HEK293 (cell line): ENCODE measurements at regions not wholly inside any gene's neighbourhood (a gene's known extent, or its start where the extent isn't known, plus 50 kb on each side); places are given as distances from the start of the nearest gene placed in this dataset.

Source experiments
- CTCF ChIA-PET: fragments of 350-600 bp; formaldehyde crosslinking; extraction: SDS; loops from one replicate; lab custom pipeline; 2021; ENCODE audit warnings: antibody characterized with exemption; lab: Yijun Ruan, JAX
- POLR2A ChIA-PET: fragments of 300-600 bp; formaldehyde crosslinking; extraction: SDS; loops from one replicate; lab custom pipeline; 2020; ENCODE audit warnings: antibody characterized with exemption, inconsistent platforms; lab: Yijun Ruan, JAX
- H3K27ac ChIP-seq: fragments of 200-500 bp; sonication (Bioruptor generic); 2 replicates; pipeline ENCODE4 v1.5.1; 2014; ENCODE audit warnings: low read depth, low read length, control low read depth, inconsistent platforms; ENCODE audit errors: extremely low read depth
- H3K36me3 ChIP-seq, 2 experiments: fragments of 200-500 bp in 1 of 2; sonication (Bioruptor generic) in 1 of 2; 1 replicate in 1 of 2; 2 replicates in 1 of 2; pipeline ENCODE4 v1.5.1; 2014 to 2017; ENCODE audit warnings: inconsistent platforms in 2 of 2, low read length in 2 of 2; ENCODE audit not compliant: control insufficient read depth in 2 of 2, insufficient read depth in 1 of 2
- H3K4me1 ChIP-seq: fragments of 200-500 bp; sonication (Bioruptor generic); 2 replicates; pipeline ENCODE4 v1.5.1; 2014; ENCODE audit warnings: mild to moderate bottlenecking, low read length, inconsistent platforms; ENCODE audit not compliant: control insufficient read depth, insufficient read depth
- H3K4me3 ChIP-seq: 2 replicates; pipeline ENCODE4 v1.5.1; 2011; ENCODE audit warnings: low read depth, mild to moderate bottlenecking, control low read depth, low read length, moderate library complexity
- H3K9me3 ChIP-seq: fragments of 200-500 bp; sonication (Bioruptor generic); 2 replicates; pipeline ENCODE4 v1.5.1; 2014; ENCODE audit warnings: low read depth, low read length, inconsistent platforms; ENCODE audit not compliant: control insufficient read depth, insufficient read depth
- GLIS2 ChIP-seq: fragments of 450-650 bp; formaldehyde crosslinking; IDR thresholded peaks from 2 replicates; pipeline ENCODE4 v1.5.1; 2016; ENCODE audit warnings: missing biosample characterization, missing genetic modification characterization
- HOXA7 ChIP-seq: sonication (generic); formaldehyde crosslinking; IDR thresholded peaks from 2 replicates; pipeline ENCODE4 v1.8.1; 2022; ENCODE audit warnings: missing genetic modification reagents, borderline replicate concordance
- RBAK ChIP-seq: fragments of 450-650 bp; formaldehyde crosslinking; IDR thresholded peaks from 2 replicates; pipeline ENCODE4 v1.5.1; 2016; ENCODE audit warnings: missing biosample characterization, missing genetic modification characterization
- SCRT1 ChIP-seq: fragments of 450-650 bp; formaldehyde crosslinking; IDR thresholded peaks from 2 replicates; pipeline ENCODE4 v1.5.1; 2016; ENCODE audit warnings: missing biosample characterization, missing genetic modification characterization, borderline replicate concordance
- SP2 ChIP-seq: fragments of 450-650 bp; formaldehyde crosslinking; IDR thresholded peaks from 2 replicates; pipeline ENCODE4 v1.5.1; 2016; ENCODE audit warnings: missing biosample characterization, missing genetic modification characterization
- TCF7L2 ChIP-seq: IDR thresholded peaks from 2 replicates; pipeline ENCODE4 v1.6.1; 2011; ENCODE audit warnings: low read depth, mild to moderate bottlenecking, inconsistent platforms, low read length, moderate library complexity, borderline replicate concordance
- ZBTB21 ChIP-seq: fragments of 450-650 bp; formaldehyde crosslinking; IDR thresholded peaks from 2 replicates; pipeline ENCODE4 v1.5.1; 2017; ENCODE audit warnings: missing biosample characterization, missing genetic modification characterization
- ZFP41 ChIP-seq: fragments of 450-650 bp; formaldehyde crosslinking; IDR thresholded peaks from 2 replicates; pipeline ENCODE4 v1.5.1; 2016; ENCODE audit warnings: missing biosample characterization, missing genetic modification characterization, borderline replicate concordance
- ZNF112 ChIP-seq: fragments of 450-650 bp; formaldehyde crosslinking; IDR thresholded peaks from 2 replicates; pipeline ENCODE4 v1.5.0; 2017; ENCODE audit warnings: missing biosample characterization, missing genetic modification characterization
- ZNF19 ChIP-seq: fragments of 450-650 bp; formaldehyde crosslinking; IDR thresholded peaks from 2 replicates; pipeline ENCODE4; 2016; ENCODE audit warnings: missing biosample characterization, missing genetic modification characterization, low read depth
- ZNF211 ChIP-seq: fragments of 450-650 bp; formaldehyde crosslinking; IDR thresholded peaks from 2 replicates; pipeline ENCODE4 v1.5.1; 2016; ENCODE audit warnings: low read depth, missing biosample characterization, missing genetic modification characterization
- ZNF311 ChIP-seq: fragments of 450-650 bp; formaldehyde crosslinking; IDR thresholded peaks from 2 replicates; pipeline ENCODE4 v1.5.1; 2017; ENCODE audit warnings: missing biosample characterization, missing genetic modification characterization, borderline replicate concordance
- ZNF626 ChIP-seq: fragments of 450-650 bp; sonication (Bioruptor Pico); formaldehyde crosslinking; IDR thresholded peaks from 2 replicates; pipeline ENCODE4 v1.5.1; 2018; ENCODE audit warnings: missing biosample characterization, missing genetic modification characterization, inconsistent platforms
- ZNF629 ChIP-seq: fragments of 450-650 bp; formaldehyde crosslinking; IDR thresholded peaks from 2 replicates; pipeline ENCODE4 v1.5.1; 2017; ENCODE audit warnings: missing biosample characterization, missing genetic modification characterization
- ZNF670 ChIP-seq: fragments of 450-650 bp; formaldehyde crosslinking; IDR thresholded peaks from 2 replicates; pipeline ENCODE4 v1.5.1; 2016; ENCODE audit warnings: missing biosample characterization, missing genetic modification characterization, low read depth
- ZNF701 ChIP-seq: fragments of 450-650 bp; formaldehyde crosslinking; IDR thresholded peaks from 2 replicates; pipeline ENCODE4 v1.5.1; 2016; ENCODE audit warnings: missing biosample characterization, missing genetic modification characterization
- ZNF707 ChIP-seq: fragments of 450-650 bp; formaldehyde crosslinking; IDR thresholded peaks from 2 replicates; pipeline ENCODE4 v1.5.1; 2016; ENCODE audit warnings: missing biosample characterization, missing genetic modification characterization
- ZNF76 ChIP-seq: fragments of 450-650 bp; formaldehyde crosslinking; IDR thresholded peaks from 2 replicates; pipeline ENCODE4; 2016; ENCODE audit warnings: low read depth, missing biosample characterization, missing genetic modification characterization, borderline replicate concordance
- ZNF777 ChIP-seq: fragments of 450-650 bp; formaldehyde crosslinking; IDR thresholded peaks from 2 replicates; pipeline ENCODE4 v1.5.1; 2017; ENCODE audit warnings: missing biosample characterization, missing genetic modification characterization, borderline replicate concordance
- TF ChIP-seq, protein P1 (sequence below): fragments of 450-650 bp; formaldehyde crosslinking; IDR thresholded peaks from 2 replicates; pipeline ENCODE4 v1.5.1; 2017; ENCODE audit warnings: missing biosample characterization, missing genetic modification characterization
- TF ChIP-seq, protein P2 (sequence below): fragments of 450-650 bp; formaldehyde crosslinking; IDR thresholded peaks from 2 replicates; pipeline ENCODE4 v1.5.1; 2017; ENCODE audit warnings: missing biosample characterization, missing genetic modification characterization
- TF ChIP-seq, protein P3 (sequence below): fragments of 450-650 bp; formaldehyde crosslinking; IDR thresholded peaks from 2 replicates; pipeline ENCODE4 v1.5.1; 2016; ENCODE audit warnings: missing biosample characterization, missing genetic modification characterization

DNA sequence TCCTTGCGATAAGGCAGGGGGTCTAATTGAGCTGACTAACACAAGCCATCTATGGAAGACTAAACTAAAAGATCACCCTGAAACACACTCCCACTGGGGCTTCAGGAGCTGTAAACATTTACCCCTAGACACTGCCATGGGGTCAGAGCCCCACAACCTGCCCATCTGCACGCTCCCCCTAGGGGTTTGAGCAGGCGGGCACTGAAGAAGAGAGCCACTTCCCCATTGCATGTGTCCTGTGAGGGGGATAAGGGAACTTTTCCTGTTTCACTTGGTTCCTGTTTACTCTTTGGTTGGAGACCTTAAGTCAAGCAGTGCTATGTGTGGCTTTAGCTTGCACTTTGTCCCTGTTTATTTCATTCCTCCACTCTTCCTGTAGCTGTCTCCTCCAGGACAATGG, 1929.5 kb upstream of the CDH9 start:
- H3K9me3 ChIP-seq: no peaks in the 10 kb centered on the region; the same call in 1 of the 2 replicates
- H3K4me1 ChIP-seq: no peaks in the 10 kb centered on the region
- ChIA-PET CTCF (no interaction called here), POLR2A (no interaction called here)
- no peak overlapping the region for H3K27ac ChIP-seq
- H3K4me3 ChIP-seq: no peak overlapping the region
- TF ChIP-seq ZNF707 (tag by site-specific recombination): no peak
- H3K36me3 ChIP-seq: no peaks in the 10 kb centered on the region

DNA sequence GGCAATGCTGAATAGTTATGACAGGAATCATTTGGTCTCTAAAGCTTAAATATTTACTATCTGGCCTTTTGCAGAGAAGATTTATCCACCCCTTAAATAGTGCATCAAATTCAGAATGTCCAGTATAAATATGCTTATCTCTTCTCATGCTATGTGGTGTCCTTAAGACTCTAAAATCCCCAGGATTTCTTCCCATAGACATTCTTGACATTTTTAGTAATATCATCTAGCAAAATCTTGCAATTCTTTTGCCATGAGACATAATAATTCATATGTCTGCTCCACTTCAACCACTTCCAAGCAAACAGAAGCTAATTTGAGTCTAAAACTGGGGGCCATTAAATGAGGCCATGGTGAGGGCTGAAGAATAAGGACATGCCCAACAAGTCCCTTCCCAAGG, 1923.4 kb upstream of the CDH9 start:
- Histone ChIP-seq H3K9me3 (no peaks in the 10 kb centered on the region), H3K4me3 (no peak overlapping the region), H3K36me3 (no peaks in the 10 kb centered on the region), H3K4me1 (no peaks in the 10 kb centered on the region), H3K27ac (no peak overlapping the region)
- TF ChIP-seq, protein P1, sequence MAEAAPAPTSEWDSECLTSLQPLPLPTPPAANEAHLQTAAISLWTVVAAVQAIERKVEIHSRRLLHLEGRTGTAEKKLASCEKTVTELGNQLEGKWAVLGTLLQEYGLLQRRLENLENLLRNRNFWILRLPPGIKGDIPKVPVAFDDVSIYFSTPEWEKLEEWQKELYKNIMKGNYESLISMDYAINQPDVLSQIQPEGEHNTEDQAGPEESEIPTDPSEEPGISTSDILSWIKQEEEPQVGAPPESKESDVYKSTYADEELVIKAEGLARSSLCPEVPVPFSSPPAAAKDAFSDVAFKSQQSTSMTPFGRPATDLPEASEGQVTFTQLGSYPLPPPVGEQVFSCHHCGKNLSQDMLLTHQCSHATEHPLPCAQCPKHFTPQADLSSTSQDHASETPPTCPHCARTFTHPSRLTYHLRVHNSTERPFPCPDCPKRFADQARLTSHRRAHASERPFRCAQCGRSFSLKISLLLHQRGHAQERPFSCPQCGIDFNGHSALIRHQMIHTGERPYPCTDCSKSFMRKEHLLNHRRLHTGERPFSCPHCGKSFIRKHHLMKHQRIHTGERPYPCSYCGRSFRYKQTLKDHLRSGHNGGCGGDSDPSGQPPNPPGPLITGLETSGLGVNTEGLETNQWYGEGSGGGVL (tag by site-specific recombination): no peak
- TF ChIP-seq, protein P2, sequence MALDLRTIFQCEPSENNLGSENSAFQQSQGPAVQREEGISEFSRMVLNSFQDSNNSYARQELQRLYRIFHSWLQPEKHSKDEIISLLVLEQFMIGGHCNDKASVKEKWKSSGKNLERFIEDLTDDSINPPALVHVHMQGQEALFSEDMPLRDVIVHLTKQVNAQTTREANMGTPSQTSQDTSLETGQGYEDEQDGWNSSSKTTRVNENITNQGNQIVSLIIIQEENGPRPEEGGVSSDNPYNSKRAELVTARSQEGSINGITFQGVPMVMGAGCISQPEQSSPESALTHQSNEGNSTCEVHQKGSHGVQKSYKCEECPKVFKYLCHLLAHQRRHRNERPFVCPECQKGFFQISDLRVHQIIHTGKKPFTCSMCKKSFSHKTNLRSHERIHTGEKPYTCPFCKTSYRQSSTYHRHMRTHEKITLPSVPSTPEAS (tag by site-specific recombination): no peak
- TF ChIP-seq ZNF19 (tag by site-specific recombination) (no peak), ZNF211 (tag by site-specific recombination) (no peak), RBAK (tag by site-specific recombination) (no peak), GLIS2 (no peak)
- ChIA-PET CTCF (no interaction called here), POLR2A (no interaction called here)

DNA sequence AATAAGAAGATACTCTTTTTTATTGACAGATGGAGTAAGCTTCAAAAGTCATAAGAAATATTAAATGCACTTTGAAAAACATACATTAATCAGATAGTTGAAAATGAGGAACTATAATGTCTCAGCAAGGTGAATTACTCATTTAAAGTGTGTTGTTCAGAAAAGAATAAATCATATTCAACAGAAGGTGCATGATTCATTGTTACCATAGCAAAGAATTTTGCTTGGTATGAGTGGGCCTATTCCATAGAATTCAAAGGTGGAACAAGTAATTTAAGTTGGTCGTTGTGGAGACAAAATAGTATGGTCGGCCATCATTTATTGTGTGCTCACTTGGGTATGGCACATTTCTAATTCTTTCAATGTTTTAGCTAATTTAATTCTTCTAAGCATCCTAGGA, 1920.2 kb upstream of the CDH9 start:
- H3K4me1 ChIP-seq: no peaks in the 10 kb centered on the region
- H3K36me3 ChIP-seq: no peaks in the 10 kb centered on the region
- ChIA-PET CTCF (no interaction called here), POLR2A (interaction anchor here (0.6 kb wide), 1 partner anchor 1759 kb away, joined by 3 read pairs; no protein-coding TSS in a partner anchor)
- no peak overlapping the region for H3K4me3 ChIP-seq
- no peaks in the 10 kb centered on the region for H3K9me3 ChIP-seq
- no peak for TF ChIP-seq ZFP41 (tag by site-specific recombination)
- TF ChIP-seq ZNF701 (tag by site-specific recombination): no peak
- TF ChIP-seq ZNF76 (tag by site-specific recombination): no peak
- TF ChIP-seq SCRT1 (tag by site-specific recombination): no peak
- TF ChIP-seq ZNF311 (tag by site-specific recombination): no peak
- TF ChIP-seq SP2 (tag by site-specific recombination): no peak
- no peak for TF ChIP-seq TCF7L2
- TF ChIP-seq ZNF629 (tag by site-specific recombination): no peak
- TF ChIP-seq ZBTB21: no peak
- TF ChIP-seq HOXA7 (CRISPR knock-in tag): no peak
- H3K27ac ChIP-seq: no peak overlapping the region

DNA sequence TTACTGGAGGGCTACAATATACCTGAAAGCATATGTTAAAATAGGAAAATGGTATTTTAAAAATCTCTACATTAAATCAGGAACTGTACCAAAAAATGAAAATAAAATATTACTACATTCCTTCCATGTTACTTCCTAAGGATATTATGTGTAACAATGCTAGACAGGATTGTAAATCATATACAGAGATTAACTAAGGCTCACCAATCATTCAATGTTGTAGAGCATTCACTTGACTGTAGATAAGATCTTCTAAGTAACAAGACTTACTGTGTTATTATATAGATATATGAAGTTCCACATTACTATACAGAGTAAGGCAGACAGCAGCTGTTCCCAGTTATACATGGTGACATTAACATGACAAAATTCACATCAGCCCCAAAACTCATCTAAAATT, 1919.1 kb upstream of the CDH9 start:
- H3K9me3 ChIP-seq: no peaks in the 10 kb centered on the region
- CTCF ChIA-PET: no interaction called here
- TF ChIP-seq ZNF112 (tag by site-specific recombination) (no peak), ZNF777 (tag by site-specific recombination) (no peak), ZNF626 (tag by site-specific recombination) (no peak), ZNF670 (tag by site-specific recombination) (no peak)
- TF ChIP-seq, protein P3, sequence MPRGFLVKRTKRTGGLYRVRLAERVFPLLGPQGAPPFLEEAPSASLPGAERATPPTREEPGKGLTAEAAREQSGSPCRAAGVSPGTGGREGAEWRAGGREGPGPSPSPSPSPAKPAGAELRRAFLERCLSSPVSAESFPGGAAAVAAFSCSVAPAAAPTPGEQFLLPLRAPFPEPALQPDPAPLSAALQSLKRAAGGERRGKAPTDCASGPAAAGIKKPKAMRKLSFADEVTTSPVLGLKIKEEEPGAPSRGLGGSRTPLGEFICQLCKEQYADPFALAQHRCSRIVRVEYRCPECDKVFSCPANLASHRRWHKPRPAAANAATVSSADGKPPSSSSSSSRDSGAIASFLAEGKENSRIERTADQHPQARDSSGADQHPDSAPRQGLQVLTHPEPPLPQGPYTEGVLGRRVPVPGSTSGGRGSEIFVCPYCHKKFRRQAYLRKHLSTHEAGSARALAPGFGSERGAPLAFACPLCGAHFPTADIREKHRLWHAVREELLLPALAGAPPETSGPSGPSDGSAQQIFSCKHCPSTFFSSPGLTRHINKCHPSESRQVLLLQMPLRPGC (tag by site-specific recombination): no peak

More for the DNA sequence above, 1919.1 kb upstream of the CDH9 start:
- H3K4me3 ChIP-seq: no peak overlapping the region
- H3K4me1 ChIP-seq: no peaks in the 10 kb centered on the region
- H3K27ac ChIP-seq: no peak overlapping the region
- POLR2A ChIA-PET: no interaction called here
- no peaks in the 10 kb centered on the region for H3K36me3 ChIP-seq
